Panc1 (cell line): ENCODE measurements at regions not wholly inside any gene's neighbourhood (a gene's known extent, or its start where the extent isn't known, plus 50 kb on each side); places are given as distances from the start of the nearest gene placed in this dataset.

Source experiments
- POLR2AphosphoS5 ChIP-seq: IDR thresholded peaks from 2 replicates; pipeline ENCODE4 v1.6.1; 2012; ENCODE audit warnings: mild to moderate bottlenecking, low read depth, low read length, moderate library complexity
- SIN3A ChIP-seq: IDR thresholded peaks from 2 replicates; pipeline ENCODE4 v1.6.1; 2012; ENCODE audit warnings: low read depth, mild to moderate bottlenecking, low read length, moderate library complexity, borderline replicate concordance; ENCODE audit not compliant: insufficient read depth
- TCF7L2 ChIP-seq: IDR thresholded peaks from 2 replicates; pipeline ENCODE4 v1.6.1; 2011; ENCODE audit warnings: mild to moderate bottlenecking, low read depth, low read length, inconsistent platforms
- TF ChIP-seq, protein P1 (sequence below): fragments of 450-650 bp; IDR thresholded peaks from 2 replicates; pipeline ENCODE4 v1.5.1; 2017; ENCODE audit warnings: mild to moderate bottlenecking

DNA sequence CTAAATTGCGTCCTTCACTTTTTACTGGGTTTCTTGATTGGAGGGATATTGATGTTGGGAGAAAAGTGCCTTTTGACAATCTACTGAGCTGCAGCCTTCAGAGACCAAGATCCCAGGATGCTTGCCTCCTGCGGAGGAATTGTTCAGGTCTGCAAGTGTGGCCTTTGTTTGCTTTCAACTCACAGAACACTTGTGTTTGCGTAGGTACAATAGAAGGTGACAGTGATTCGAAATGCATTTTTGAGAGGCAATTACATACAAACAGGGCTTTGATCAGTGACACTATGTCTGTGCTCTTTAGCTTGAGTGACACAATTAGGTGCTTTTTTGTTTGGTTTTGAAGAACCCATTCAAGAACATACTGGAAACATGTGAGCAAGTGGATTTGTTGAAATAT lies 600.6 kb downstream of the QKI start:
- TF ChIP-seq, protein P1, sequence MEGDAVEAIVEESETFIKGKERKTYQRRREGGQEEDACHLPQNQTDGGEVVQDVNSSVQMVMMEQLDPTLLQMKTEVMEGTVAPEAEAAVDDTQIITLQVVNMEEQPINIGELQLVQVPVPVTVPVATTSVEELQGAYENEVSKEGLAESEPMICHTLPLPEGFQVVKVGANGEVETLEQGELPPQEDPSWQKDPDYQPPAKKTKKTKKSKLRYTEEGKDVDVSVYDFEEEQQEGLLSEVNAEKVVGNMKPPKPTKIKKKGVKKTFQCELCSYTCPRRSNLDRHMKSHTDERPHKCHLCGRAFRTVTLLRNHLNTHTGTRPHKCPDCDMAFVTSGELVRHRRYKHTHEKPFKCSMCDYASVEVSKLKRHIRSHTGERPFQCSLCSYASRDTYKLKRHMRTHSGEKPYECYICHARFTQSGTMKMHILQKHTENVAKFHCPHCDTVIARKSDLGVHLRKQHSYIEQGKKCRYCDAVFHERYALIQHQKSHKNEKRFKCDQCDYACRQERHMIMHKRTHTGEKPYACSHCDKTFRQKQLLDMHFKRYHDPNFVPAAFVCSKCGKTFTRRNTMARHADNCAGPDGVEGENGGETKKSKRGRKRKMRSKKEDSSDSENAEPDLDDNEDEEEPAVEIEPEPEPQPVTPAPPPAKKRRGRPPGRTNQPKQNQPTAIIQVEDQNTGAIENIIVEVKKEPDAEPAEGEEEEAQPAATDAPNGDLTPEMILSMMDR: no peak
- TF ChIP-seq SIN3A: no peak
- TF ChIP-seq POLR2AphosphoS5: no peak
- no peak for TF ChIP-seq TCF7L2
